HCT116 (cell line): ENCODE measurements at regions not wholly inside any gene's neighbourhood (a gene's known extent, or its start where the extent isn't known, plus 50 kb on each side); places are given as distances from the start of the nearest gene placed in this dataset.

Experiments
- CTCF ChIP-seq, 3 experiments: fragments of 200-600 bp in 1 of 3; sonication (generic) in 1 of 3; IDR thresholded peaks in 2 of 3; conservative IDR thresholded peaks in 1 of 3; 2 replicates each; pipeline ENCODE4 v1.5.1; 2012 to 2017; ENCODE audit warnings: low read depth in 2 of 3, low read length in 2 of 3, antibody characterized with exemption in 1 of 3, borderline replicate concordance in 1 of 3, control low read depth in 1 of 3, mild to moderate bottlenecking in 1 of 3, mixed read lengths in 1 of 3, mixed run types in 1 of 3, moderate library complexity in 1 of 3; ENCODE audit not compliant: insufficient read depth in 1 of 3
- EZH2phosphoT487 ChIP-seq: fragments of 200-600 bp; IDR thresholded peaks from 2 replicates; pipeline ENCODE4 v1.6.1; 2018; ENCODE audit warnings: antibody characterized with exemption, borderline replicate concordance
- REST ChIP-seq: IDR thresholded peaks from 2 replicates; pipeline ENCODE4 v1.6.1; 2012; ENCODE audit warnings: low read depth
- YY1 ChIP-seq: IDR thresholded peaks from 2 replicates; pipeline ENCODE4 v1.6.1; 2011; ENCODE audit warnings: low read length, low read depth, moderate library complexity, mild to moderate bottlenecking; ENCODE audit not compliant: insufficient replicate concordance; ENCODE audit errors: extremely low read depth

DNA sequence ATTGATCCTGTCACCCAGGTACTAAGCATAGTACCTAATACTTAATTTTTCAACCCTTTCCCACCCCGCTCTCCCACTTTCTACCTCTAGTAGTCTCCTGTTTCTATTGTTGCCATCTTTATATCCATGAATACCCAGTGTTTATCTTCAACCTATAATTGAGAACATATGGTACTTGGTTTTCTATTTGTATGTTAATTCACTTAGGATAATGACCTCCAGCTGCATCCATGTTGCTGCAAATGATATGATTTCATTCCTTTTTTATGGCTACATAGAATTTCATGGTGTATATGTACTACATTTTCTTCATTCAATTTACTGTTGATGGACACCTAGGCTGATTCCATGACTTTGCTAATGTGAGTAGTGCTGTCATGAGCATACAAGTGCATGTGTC is 547.3 kb upstream of the NOVA1 start:
- TF ChIP-seq REST = no peak
- TF ChIP-seq CTCF (IDR thresholded peaks at IDR 0.05 in 2 of 3, conservative IDR thresholded peaks at IDR 0.05 in 1 of 3; ENCODE audit: borderline replicate concordance in 1 of 3, insufficient read depth in 1 of 3, low read depth in 2 of 3, low read length in 2 of 3) = no peak
- TF ChIP-seq EZH2phosphoT487 = no peak
- no peak for TF ChIP-seq YY1
